NCI-H2227 (cell line): ENCODE measurements at regions not wholly inside any gene's neighbourhood (a gene's known extent, or its start where the extent isn't known, plus 50 kb on each side); places are given as distances from the start of the nearest gene placed in this dataset.

Experiments
- DNase-seq: peaks from one replicate; lab custom pipeline; 2025; ENCODE audit not compliant: unreplicated experiment; lab: John Stamatoyannopoulos, UW

DNA sequence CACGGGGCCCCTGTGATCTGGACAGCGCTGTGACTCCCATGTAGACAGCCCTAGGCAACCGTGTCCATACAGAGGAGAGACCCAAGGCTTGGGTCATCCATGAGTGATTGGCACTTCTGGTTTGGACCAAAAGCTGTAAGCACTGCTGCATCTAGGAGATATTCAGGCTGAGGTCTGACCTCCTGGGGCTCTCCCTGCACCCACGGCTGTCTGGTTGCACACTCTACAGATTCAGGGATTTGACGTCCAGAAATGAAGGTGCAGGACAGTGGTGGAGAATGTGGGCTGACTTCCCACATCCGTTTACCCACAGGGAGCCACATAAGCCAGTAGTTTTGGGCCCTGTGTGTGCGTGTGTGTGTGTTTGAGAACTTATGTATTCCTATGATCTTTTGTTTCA, 76.2 kb upstream of the ARHGEF7 start:
- no peak for DNase-seq

GRCh38 chr13:111037927-111038326, 77.2 kb upstream of the ARHGEF7 start:
- no peak for DNase-seq

- DNase-seq = no peak
Observed at GRCh38 chr13:111036665-111037064, 78.4 kb upstream of the ARHGEF7 start.

GRCh38 chr13:111035861-111036260, 79.2 kb upstream of the ARHGEF7 start:
- no peak for DNase-seq

GRCh38 chr13:111034811-111035210, 80.3 kb upstream of the ARHGEF7 start:
- no peak for DNase-seq

DNA sequence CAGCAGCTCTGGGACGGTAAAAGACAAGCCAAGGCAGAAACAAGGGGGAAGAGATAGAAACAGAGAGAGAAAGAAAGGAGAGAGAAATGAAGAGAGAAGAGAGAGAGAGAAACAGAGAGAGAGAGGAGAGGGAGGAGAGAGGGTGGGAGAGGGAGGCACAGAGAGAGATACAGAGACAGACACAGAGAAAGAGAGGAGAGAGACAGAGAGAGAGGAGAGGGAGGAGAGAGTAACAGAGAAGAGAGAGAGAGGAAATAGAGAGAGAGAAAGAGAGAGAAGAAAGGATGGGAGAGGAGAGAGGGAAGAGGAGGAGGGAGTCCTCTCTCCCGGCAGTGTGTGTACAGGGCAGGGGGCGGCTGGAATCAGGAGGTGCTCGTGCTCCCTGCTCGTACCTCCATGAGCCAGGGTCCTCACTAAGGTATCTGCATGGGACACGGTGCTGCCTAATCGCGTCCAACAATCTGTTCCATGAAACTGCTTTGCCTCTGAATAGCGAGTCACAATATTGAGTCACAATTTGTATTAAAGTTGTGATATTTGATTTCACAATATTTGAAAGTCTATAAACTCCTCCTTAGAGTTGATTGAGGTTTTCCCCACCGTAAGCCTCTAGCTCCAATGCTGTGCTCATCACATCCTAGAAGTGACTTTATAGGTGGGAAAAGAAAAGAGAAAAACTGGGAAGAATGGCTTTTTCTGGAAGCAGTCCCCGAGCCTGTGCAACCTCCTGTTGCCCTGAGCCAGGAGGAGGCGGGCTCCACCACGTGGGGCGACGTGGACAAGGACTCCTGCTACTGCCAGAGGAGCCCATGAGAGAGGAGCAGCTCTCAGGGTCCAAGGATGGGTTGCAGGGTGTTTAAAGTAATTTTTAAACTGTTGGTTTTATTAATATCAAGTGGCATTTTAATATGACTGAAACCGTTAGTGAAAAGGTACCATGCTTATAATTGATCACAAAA, 81.7 kb upstream of the ARHGEF7 start:
- no peak for DNase-seq

- DNase-seq = no peak
Observed at GRCh38 chr13:111031531-111031961, 83.6 kb upstream of the ARHGEF7 start.

DNA sequence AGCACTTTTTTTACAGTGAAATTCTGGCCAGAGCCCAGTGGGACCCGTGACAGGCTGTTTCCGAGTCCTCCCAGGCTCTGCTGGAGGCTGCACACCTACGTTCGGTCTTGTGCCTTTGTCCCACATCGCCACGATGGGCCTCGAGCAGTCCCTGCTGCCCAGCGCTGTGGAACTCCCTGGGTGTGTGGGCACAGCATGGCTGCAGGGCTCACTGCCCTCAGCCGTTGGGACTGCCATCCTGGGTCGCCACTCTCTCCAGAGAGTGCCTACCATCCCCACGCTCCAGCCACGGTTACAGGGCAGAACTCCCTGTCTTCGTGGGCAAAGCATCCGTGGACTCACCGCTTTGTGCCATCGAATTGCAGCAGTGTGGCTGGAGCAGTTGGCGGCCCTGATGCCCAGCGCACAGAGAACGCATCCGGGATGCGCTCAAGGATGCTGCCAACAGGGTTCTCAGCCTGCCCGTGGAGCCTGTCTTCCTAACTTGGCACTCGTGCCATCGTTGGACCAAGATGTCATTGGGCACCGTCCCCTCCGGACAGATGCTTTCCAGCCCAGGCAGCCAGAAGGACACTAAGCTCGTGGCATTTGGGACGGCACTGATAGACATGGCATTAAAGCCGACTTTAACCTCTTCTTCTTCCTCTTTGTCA, 85.0 kb upstream of the ARHGEF7 start:
- no peak for DNase-seq

DNA sequence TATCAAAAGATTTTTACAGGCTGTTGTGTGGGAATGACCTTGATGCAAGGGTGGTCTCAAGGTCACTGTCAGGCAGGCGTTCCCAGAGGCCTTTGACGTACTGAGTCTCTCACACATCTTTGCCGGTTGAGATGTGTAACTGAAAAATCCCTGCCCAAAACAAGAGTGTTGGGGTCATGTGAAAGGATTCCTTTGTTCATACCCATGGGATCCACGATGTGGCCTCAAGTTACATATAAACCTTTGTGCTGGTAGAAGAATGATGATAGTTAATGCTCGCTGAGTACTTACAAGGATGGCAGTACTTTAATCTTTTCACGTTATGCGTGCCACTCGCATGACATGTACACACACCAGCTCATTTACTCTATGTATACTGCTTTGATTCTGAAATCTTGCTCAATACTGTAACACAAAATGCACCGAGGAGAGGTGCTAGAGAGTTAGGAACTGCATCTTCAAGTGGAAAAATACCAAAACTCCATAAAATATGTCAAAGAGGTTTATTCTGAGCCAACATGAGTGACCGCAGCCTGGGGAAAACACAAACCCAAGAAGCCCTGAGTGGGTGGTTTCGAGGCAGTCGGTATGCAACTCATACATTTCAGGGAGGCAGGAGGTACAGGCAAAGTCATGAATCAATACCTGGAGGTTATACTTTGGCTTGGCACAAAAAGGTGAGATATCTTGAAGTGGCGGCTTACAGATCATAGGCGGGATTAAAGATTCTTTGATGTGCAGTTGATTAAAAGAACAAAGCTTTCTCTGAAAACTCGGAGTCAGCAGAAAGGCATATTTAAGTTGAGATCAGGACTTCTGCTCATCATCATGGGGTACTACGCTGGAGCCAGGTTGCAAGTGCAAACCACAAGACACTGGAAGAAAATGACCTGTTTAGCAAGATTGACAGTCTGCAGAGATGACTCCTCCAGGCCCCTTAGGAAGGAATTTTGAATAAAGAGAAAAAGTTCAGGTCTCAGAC, 87.4 kb upstream of the ARHGEF7 start:
- no peak for DNase-seq

GRCh38 chr13:111025310-111025709, 89.8 kb upstream of the ARHGEF7 start:
- DNase-seq = no peak

- DNase-seq = no peak
Observed at GRCh38 chr13:111022886-111023285, 92.2 kb upstream of the ARHGEF7 start.

GRCh38 chr13:111022241-111022640, 92.9 kb upstream of the ARHGEF7 start:
- no peak for DNase-seq

GRCh38 chr13:111021270-111021669, 93.8 kb upstream of the ARHGEF7 start:
- DNase-seq = no peak

DNA sequence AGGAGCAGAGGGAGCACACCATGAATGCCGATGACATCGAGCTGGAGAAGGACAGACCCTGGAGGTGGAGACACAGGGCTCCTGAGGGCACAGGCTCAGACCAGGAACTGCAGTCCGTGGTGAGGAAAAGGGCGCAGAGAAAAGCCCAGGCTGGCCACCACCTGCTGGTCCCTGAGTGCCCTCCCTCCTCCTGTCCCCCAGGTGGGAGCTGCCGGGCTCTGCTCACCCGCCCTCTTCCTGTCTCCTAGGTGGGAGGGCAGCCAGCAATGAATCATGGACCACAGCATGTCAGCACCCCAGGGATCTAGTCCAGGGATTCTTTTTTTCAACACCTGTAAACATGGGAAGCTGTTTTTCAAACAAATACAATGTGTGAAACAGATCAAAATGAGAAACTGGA, 94.6 kb upstream of the ARHGEF7 start:
- no peak for DNase-seq

DNA sequence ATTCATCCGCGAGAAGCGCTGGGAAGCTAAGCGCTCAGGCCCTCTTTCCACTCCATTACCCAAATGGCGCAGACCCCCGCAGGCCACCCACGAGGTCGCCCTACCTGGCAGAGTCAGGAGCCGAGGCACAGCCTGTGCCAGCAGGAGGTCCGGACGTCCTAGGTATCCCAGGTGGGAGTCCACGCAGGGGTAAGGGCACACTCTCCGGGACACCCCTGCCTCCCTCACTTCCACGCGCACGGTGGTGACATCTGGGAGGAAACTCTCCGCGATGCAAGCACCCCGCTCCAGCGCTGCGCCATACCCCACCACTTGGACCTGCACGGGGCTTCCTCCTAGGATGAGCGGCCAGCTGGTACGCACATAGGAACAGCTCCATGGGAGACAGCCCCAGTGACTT, 95.1 kb upstream of the ARHGEF7 start:
- DNase-seq = no peak

DNA sequence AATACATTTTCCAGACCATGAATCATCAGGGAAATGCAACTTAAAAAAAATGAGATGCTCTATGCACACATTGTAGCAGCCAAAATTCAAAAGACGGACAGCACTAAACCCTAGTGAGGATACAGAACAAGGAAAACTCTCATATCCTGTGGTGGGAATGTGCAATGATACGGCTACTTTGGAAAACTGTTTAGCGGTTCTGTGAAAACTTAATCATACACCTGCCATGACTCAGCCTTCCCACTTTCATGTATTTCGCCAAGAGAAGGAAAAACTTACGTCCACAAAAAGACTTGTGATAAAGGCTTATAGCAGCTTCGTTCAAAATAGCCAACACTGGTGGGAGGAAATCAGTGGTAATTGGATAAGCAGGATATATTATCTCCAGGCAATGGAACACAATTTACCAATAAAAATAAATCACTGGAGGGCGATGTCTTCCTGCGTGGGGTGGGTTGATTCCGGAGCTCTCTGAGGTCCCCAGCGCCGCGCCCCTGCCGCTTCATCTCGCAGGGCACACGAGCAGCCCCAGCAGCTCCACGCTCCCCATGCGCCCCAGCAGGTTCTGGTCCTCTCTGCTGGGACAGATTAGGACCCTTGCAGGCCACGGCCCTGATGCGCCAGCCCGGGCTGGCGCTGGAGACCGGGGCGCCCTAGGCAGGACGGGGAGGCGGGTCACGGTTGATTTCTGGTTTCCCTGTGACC, 97.2 kb upstream of the ARHGEF7 start:
- DNase-seq = no peak

DNA sequence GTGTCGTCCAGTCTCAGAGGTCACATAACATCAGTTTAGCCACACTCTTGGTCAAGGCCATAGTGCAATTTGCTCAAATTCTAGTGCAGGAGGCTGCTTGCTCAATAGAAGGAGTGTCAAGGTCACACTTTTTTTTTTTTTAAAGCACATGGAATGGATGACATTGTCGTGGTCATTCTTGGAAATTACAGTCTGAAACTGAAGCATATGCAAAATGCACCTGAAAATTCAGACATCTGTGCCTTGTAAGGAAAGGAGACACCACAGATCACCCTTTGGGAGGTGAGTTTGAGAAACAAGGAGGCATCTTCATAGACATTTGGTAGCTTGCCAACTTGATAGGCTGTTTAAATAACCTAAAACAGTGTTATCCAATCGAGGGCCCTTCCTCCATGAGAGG, 98.3 kb upstream of the ANKRD10 start:
- no peak for DNase-seq

DNA sequence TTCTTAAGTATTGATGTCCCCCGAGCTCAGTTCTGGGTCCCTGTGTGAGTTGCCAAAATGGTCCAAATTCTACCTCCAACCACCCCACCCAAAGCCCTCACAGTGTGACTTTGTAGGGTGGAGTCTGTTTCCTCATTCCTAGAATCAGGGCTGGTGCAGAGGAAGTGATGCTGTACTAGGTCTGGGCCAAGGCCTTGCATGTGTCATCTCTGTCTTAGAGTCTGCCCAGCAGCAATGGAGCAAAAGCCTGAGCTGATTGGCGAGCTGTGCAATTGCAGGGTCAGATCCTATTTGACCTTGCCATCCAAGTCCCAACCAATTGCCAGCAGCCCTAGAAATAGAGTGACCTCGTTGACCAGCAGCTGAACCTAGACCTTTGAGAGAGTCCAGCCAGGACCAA, 97.0 kb upstream of the ANKRD10 start:
- DNase-seq = no peak

GRCh38 chr13:111008351-111008750, 93.5 kb upstream of the ANKRD10 start:
- DNase-seq = no peak

GRCh38 chr13:111007209-111007608, 92.3 kb upstream of the ANKRD10 start:
- no peak for DNase-seq
